B cell (primary cell): ENCODE measurements at regions not wholly inside any gene's neighbourhood (a gene's known extent, or its start where the extent isn't known, plus 50 kb on each side); places are given as distances from the start of the nearest gene placed in this dataset.

Experiments used
- EZH2 ChIP-seq: IDR thresholded peaks from 2 replicates; pipeline ENCODE4 v1.6.1; 2012; ENCODE audit warnings: borderline replicate concordance, low read depth, mild to moderate bottlenecking, moderate library complexity, low read length; ENCODE audit not compliant: insufficient read depth, poor library complexity, severe bottlenecking
- TF ChIP-seq, protein P1 (sequence below): fragments of 200-600 bp; IDR thresholded peaks from one replicate; pipeline ENCODE4 v1.8.0; 2022; ENCODE audit warnings: antibody characterized with exemption, mild to moderate bottlenecking

DNA sequence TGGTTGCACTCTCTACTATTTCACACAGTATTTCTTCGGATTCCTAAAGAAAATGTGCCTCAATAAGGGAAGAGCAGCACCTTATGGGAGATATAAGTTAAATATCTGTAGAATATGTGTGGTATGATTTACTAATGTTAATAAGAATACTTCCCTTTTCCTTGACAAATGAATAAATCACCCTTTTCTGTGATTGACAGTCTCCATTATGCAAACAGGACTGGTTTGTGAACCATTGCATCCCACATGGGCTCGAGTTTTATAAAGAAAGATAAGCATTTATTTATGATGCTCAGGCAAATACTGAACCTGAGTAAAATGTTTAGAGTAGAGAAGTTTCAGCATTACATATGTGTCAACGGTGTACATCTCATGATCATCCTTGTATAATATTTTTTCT is 587.7 kb upstream of the BRINP3 start:
- TF ChIP-seq, protein P1, sequence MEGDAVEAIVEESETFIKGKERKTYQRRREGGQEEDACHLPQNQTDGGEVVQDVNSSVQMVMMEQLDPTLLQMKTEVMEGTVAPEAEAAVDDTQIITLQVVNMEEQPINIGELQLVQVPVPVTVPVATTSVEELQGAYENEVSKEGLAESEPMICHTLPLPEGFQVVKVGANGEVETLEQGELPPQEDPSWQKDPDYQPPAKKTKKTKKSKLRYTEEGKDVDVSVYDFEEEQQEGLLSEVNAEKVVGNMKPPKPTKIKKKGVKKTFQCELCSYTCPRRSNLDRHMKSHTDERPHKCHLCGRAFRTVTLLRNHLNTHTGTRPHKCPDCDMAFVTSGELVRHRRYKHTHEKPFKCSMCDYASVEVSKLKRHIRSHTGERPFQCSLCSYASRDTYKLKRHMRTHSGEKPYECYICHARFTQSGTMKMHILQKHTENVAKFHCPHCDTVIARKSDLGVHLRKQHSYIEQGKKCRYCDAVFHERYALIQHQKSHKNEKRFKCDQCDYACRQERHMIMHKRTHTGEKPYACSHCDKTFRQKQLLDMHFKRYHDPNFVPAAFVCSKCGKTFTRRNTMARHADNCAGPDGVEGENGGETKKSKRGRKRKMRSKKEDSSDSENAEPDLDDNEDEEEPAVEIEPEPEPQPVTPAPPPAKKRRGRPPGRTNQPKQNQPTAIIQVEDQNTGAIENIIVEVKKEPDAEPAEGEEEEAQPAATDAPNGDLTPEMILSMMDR = no peak
- no peak for TF ChIP-seq EZH2
